H1 (cell line): ENCODE measurements at regions not wholly inside any gene's neighbourhood (a gene's known extent, or its start where the extent isn't known, plus 50 kb on each side); places are given as distances from the start of the nearest gene placed in this dataset.

ENCODE experiments used
- CTCF ChIA-PET: fragments of 300-600 bp; sonication (Branson Sonifier 250); formaldehyde crosslinking; loops from one replicate; lab custom pipeline; 2021; ENCODE audit not compliant: partially characterized antibody; lab: Charles Lee
- POLR2A ChIA-PET: fragments of 300-600 bp; sonication (Branson Sonifier 250); formaldehyde crosslinking; loops from one replicate; lab custom pipeline; 2021; ENCODE audit warnings: inconsistent platforms; ENCODE audit not compliant: partially characterized antibody; lab: Charles Lee
- DNase-seq, 2 experiments: peaks; one replicate each; pipeline versions ENCODE4 v3.0.0 to v3.0.0-alpha.2; 2010 to 2022; ENCODE audit warnings: low spot score in 2 of 2, low read depth in 1 of 2, mixed read lengths in 1 of 2
- FAIRE-seq: peaks from 2 replicates; lab custom pipeline; 2011; peaks lifted over from hg19 to GRCh38; lab: Jason Lieb, UNC
- H2AFZ ChIP-seq: 2 replicates; pipeline ENCODE4 v1.8.1; 2012; ENCODE audit warnings: low read length, inconsistent platforms
- H2AK5ac ChIP-seq: 2 replicates; pipeline ENCODE4 v1.6.1; 2013; ENCODE audit warnings: low read depth, low read length
- H2BK120ac ChIP-seq: replicated peaks from 2 replicates; pipeline ENCODE3; 2013; ENCODE audit warnings: low read depth, low read length, inconsistent platforms
- H2BK12ac ChIP-seq: 2 replicates; pipeline ENCODE4 v1.6.1; 2013; ENCODE audit warnings: low read depth, low read length
- H2BK15ac ChIP-seq: 2 replicates; pipeline ENCODE4 v1.6.1; 2013; ENCODE audit warnings: low read length
- H2BK20ac ChIP-seq: 2 replicates; pipeline ENCODE4 v1.6.1; 2013; ENCODE audit warnings: low read length
- H2BK5ac ChIP-seq: 2 replicates; pipeline ENCODE4 v1.6.1; 2013; ENCODE audit warnings: low read depth, low read length
- H3K14ac ChIP-seq: 2 replicates; pipeline ENCODE4 v1.6.1; 2013; ENCODE audit warnings: inconsistent platforms; ENCODE audit not compliant: insufficient read length
- H3K18ac ChIP-seq: 2 replicates; pipeline ENCODE4 v1.6.1; 2013; ENCODE audit warnings: low read length; ENCODE audit errors: extremely low read depth
- H3K23ac ChIP-seq: 2 replicates; pipeline ENCODE4 v1.6.1; 2013; ENCODE audit warnings: inconsistent platforms; ENCODE audit not compliant: insufficient read length
- H3K23me2 ChIP-seq: 2 replicates; pipeline ENCODE4 v1.6.1; 2013; ENCODE audit warnings: low read depth, low read length
- H3K27ac ChIP-seq: 2 replicates; pipeline ENCODE4 v1.6.1; 2011; ENCODE audit warnings: low read depth, low read length, inconsistent platforms
- H3K27me3 ChIP-seq, 4 experiments: replicated peaks in 1 of 4; 1 replicate in 1 of 4; 2 replicates in 3 of 4; pipeline versions ENCODE4 v1.6.1 to v1.8.1; 2011 to 2013; ENCODE audit warnings: low read length in 3 of 4, mild to moderate bottlenecking in 3 of 4, inconsistent platforms in 2 of 4, mixed read lengths in 2 of 4, moderate library complexity in 1 of 4; ENCODE audit not compliant: control insufficient read depth in 3 of 4, insufficient read depth in 3 of 4; ENCODE audit errors: extremely low read depth in 1 of 4
- H3K36me3 ChIP-seq, 4 experiments: 2 replicates each; pipeline versions ENCODE4 v1.6.1 to v1.8.1; 2011 to 2013; ENCODE audit warnings: mild to moderate bottlenecking in 4 of 4, low read length in 3 of 4, moderate library complexity in 2 of 4, control low read depth in 1 of 4, inconsistent platforms in 1 of 4; ENCODE audit not compliant: insufficient read depth in 4 of 4, control insufficient read depth in 2 of 4
- H3K4ac ChIP-seq: replicated peaks from 2 replicates; pipeline ENCODE3; 2013; ENCODE audit warnings: low read length, low read depth, mixed read lengths, inconsistent platforms; ENCODE audit not compliant: insufficient read length
- H3K4me1 ChIP-seq, 4 experiments: replicated peaks in 1 of 4; 1 replicate in 1 of 4; 2 replicates in 3 of 4; pipeline versions ENCODE4 v1.6.1 to v1.8.1; 2011 to 2013; ENCODE audit warnings: low read length in 3 of 4, inconsistent platforms in 2 of 4, mixed read lengths in 1 of 4; ENCODE audit not compliant: insufficient read depth in 4 of 4, control insufficient read depth in 3 of 4
- H3K4me2 ChIP-seq, 2 experiments: 2 replicates each; pipeline versions ENCODE4 v1.6.1 to v1.8.1; 2011 to 2013; ENCODE audit warnings: low read depth in 2 of 2, low read length in 2 of 2, control low read depth in 1 of 2, inconsistent platforms in 1 of 2, mild to moderate bottlenecking in 1 of 2; ENCODE audit not compliant: insufficient read depth in 1 of 2
- H3K4me3 ChIP-seq, 4 experiments: fragments of 200-600, 300-600 bp in 1 of 4; sonication (generic), shearing (Covaris generic), sonication (Bioruptor Twin) in 1 of 4; 2 replicates each; pipeline versions ENCODE4 v1.5.1 to v1.8.1; 2011 to 2016; ENCODE audit warnings: low read length in 4 of 4, low read depth in 3 of 4, control low read depth in 2 of 4, inconsistent platforms in 2 of 4, mild to moderate bottlenecking in 2 of 4, mixed read lengths in 1 of 4, moderate library complexity in 1 of 4; ENCODE audit not compliant: insufficient read depth in 2 of 4; ENCODE audit errors: extremely low read depth in 1 of 4
- H3K56ac ChIP-seq: replicated peaks from 2 replicates; pipeline ENCODE3; 2013; ENCODE audit warnings: low read depth, mild to moderate bottlenecking, mixed read lengths, low read length, inconsistent platforms; ENCODE audit not compliant: insufficient read length
- H3K79me1 ChIP-seq: 2 replicates; pipeline ENCODE4 v1.6.1; 2013; ENCODE audit warnings: low read depth, low read length, control low read depth
- H3K79me2 ChIP-seq, 2 experiments: 2 replicates each; pipeline versions ENCODE4 v1.6.1 to v1.8.1; 2012 to 2013; ENCODE audit warnings: low read length in 2 of 2, mild to moderate bottlenecking in 2 of 2, inconsistent platforms in 1 of 2; ENCODE audit not compliant: insufficient read depth in 2 of 2, control insufficient read depth in 1 of 2
- H3K9ac ChIP-seq, 4 experiments: replicated peaks in 1 of 4; 1 replicate in 1 of 4; 2 replicates in 3 of 4; pipeline versions ENCODE4 v1.6.1 to v1.8.1; 2011 to 2013; ENCODE audit warnings: low read depth in 3 of 4, low read length in 3 of 4, control low read depth in 2 of 4, mild to moderate bottlenecking in 2 of 4, moderate library complexity in 2 of 4, inconsistent platforms in 1 of 4; ENCODE audit errors: extremely low read depth in 1 of 4
- H3K9me3 ChIP-seq, 2 experiments: 2 replicates each; pipeline versions ENCODE4 v1.6.1 to v1.8.1; 2012 to 2013; ENCODE audit warnings: mild to moderate bottlenecking in 2 of 2, moderate library complexity in 2 of 2, control low read depth in 1 of 2, inconsistent platforms in 1 of 2, low read depth in 1 of 2, low read length in 1 of 2, mixed read lengths in 1 of 2; ENCODE audit not compliant: insufficient read depth in 2 of 2
- H4K20me1 ChIP-seq, 2 experiments: replicated peaks in 1 of 2; 2 replicates each; pipeline versions ENCODE3 to v1.8.1; 2011 to 2013; ENCODE audit warnings: inconsistent platforms in 2 of 2, low read length in 2 of 2, mild to moderate bottlenecking in 1 of 2; ENCODE audit not compliant: insufficient read depth in 2 of 2, control insufficient read depth in 1 of 2
- H4K5ac ChIP-seq: 2 replicates; pipeline ENCODE4 v1.6.1; 2013; ENCODE audit warnings: low read length, low read depth, mixed read lengths, inconsistent platforms; ENCODE audit not compliant: insufficient read length
- H4K8ac ChIP-seq: 2 replicates; pipeline ENCODE4 v1.8.0; 2013; ENCODE audit warnings: mild to moderate bottlenecking, moderate library complexity, low read length, inconsistent platforms; ENCODE audit not compliant: insufficient read depth; ENCODE audit errors: extremely low read depth
- H4K91ac ChIP-seq: replicated peaks from 2 replicates; pipeline ENCODE3; 2013; ENCODE audit warnings: low read length, mixed read lengths, inconsistent platforms; ENCODE audit not compliant: insufficient read length
- CHD1 ChIP-seq: IDR thresholded peaks from 2 replicates; pipeline ENCODE4 v1.6.1; 2012; ENCODE audit warnings: low read depth, low read length, improper control_type of control experiment
- CHD2 ChIP-seq: IDR thresholded peaks from 2 replicates; pipeline ENCODE4 v1.6.1; 2012; ENCODE audit warnings: low read length, improper control_type of control experiment
- FOSL1 ChIP-seq: IDR thresholded peaks from 2 replicates; pipeline ENCODE4 v1.6.1; 2011; ENCODE audit warnings: mild to moderate bottlenecking, low read depth, low read length, moderate library complexity; ENCODE audit not compliant: insufficient read depth
- GTF2F1 ChIP-seq: IDR thresholded peaks from 2 replicates; pipeline ENCODE4 v1.6.1; 2012; ENCODE audit warnings: low read depth, low read length, improper control_type of control experiment, borderline replicate concordance
- JUN ChIP-seq: IDR thresholded peaks from 2 replicates; pipeline ENCODE4 v1.6.1; 2011; ENCODE audit warnings: low read depth, mild to moderate bottlenecking, improper control_type of control experiment, low read length
- KDM1A ChIP-seq: fragments of 200-600, 300-600 bp; sonication (generic); IDR thresholded peaks from 2 replicates; pipeline ENCODE4 v1.7.1; 2016; ENCODE audit warnings: mild to moderate bottlenecking, low read length, borderline replicate concordance
- KDM5A ChIP-seq: fragments of 200-600 bp; IDR thresholded peaks from 2 replicates; pipeline ENCODE4 v1.7.1; 2012; ENCODE audit warnings: mild to moderate bottlenecking, low read length, inconsistent platforms, mixed read lengths
- MAFK ChIP-seq: IDR thresholded peaks from 2 replicates; pipeline ENCODE4 v1.6.1; 2012; ENCODE audit warnings: low read depth, mild to moderate bottlenecking, improper control_type of control experiment, low read length
- POLR2A ChIP-seq, 2 experiments: IDR thresholded peaks; 1 replicate in 1 of 2; 2 replicates in 1 of 2; pipeline ENCODE4 v1.6.1; 2011; ENCODE audit warnings: low read depth in 2 of 2, low read length in 2 of 2, mild to moderate bottlenecking in 2 of 2; ENCODE audit errors: control extremely low read depth in 1 of 2
- POLR2AphosphoS5 ChIP-seq: IDR thresholded peaks from 2 replicates; pipeline ENCODE4 v1.6.1; 2011; ENCODE audit warnings: low read depth, low read length
- RFX5 ChIP-seq: IDR thresholded peaks from 2 replicates; pipeline ENCODE4 v1.6.1; 2011; ENCODE audit warnings: low read depth, low read length, improper control_type of control experiment, borderline replicate concordance
- SAP30 ChIP-seq: fragments of 300-600 bp; sonication (generic); IDR thresholded peaks from 2 replicates; pipeline ENCODE4 v1.7.1; 2012; ENCODE audit warnings: low read length, moderate library complexity, mild to moderate bottlenecking, inconsistent platforms; ENCODE audit not compliant: insufficient read depth, insufficient replicate concordance
- TBP ChIP-seq: IDR thresholded peaks from 2 replicates; pipeline ENCODE4 v1.6.1; 2011; ENCODE audit warnings: low read depth, low read length, improper control_type of control experiment
- TCF12 ChIP-seq: IDR thresholded peaks from 2 replicates; pipeline ENCODE4 v1.6.1; 2011; ENCODE audit warnings: low read depth, mild to moderate bottlenecking, low read length
- USF2 ChIP-seq: IDR thresholded peaks from 2 replicates; pipeline ENCODE4 v1.6.1; 2011; ENCODE audit warnings: low read length, improper control_type of control experiment
- WGBS, 2 experiments: shearing (Covaris generic) in 1 of 2; methylation state at CpG; one replicate each; pipeline versions ENCODE4 v1.1.6 to v1.1.7; 2013 to 2015; ENCODE audit warnings: low lambda C conversion rate in 2 of 2, mixed read lengths in 2 of 2, inconsistent platforms in 1 of 2, low coverage in 1 of 2, missing lambda C conversion rate in 1 of 2; ENCODE audit not compliant: insufficient replicate concordance in 2 of 2, insufficient coverage in 1 of 2, insufficient read length in 1 of 2; ENCODE audit errors: extremely low coverage in 1 of 2, missing lambda C conversion rate in 1 of 2; 5-methylcytosine and 5-hydroxymethylcytosine counted together

GRCh38 chr6:113619077-113619476 is 238.1 kb upstream of the MARCKS start:
- H3K36me3 ChIP-seq: no peaks in the 10 kb centered on the region
- H3K56ac ChIP-seq: no peak overlapping the region
- no peak overlapping the region for H4K91ac ChIP-seq
- H2AFZ ChIP-seq: no peak overlapping the region
- no peak overlapping the region for H3K9ac ChIP-seq
- no peak overlapping the region for H3K14ac ChIP-seq
- no peak overlapping the region for H3K27ac ChIP-seq
- no peaks in the 10 kb centered on the region for H3K23me2 ChIP-seq
- no peak overlapping the region for H3K4me2 ChIP-seq
- FAIRE-seq (no peak), DNase-seq (no peak)
- ChIA-PET POLR2A (interaction anchor here (1.7 kb wide), 1 partner anchor 240 kb away, joined by 4 read pairs; no protein-coding TSS in a partner anchor), CTCF (interaction anchor here (1.6 to 1.8 kb wide), 2 partner anchors 19 to 129 kb away, joined by 3 to 6 read pairs; no protein-coding TSS in a partner anchor)
- H3K4ac ChIP-seq: no peak overlapping the region
- no peak overlapping the region for H2BK120ac ChIP-seq
- no peaks in the 10 kb centered on the region for H3K27me3 ChIP-seq
- H3K23ac ChIP-seq: no peak overlapping the region
- no peaks in the 10 kb centered on the region for H3K79me1 ChIP-seq
- H3K18ac ChIP-seq: no peak overlapping the region
- H3K4me1 ChIP-seq: peaks cover 0 to 2% (median 0%) of the 10 kb centered on the region in 4 experiments; a peak in 1 of 7 replicates
- no peak overlapping the region for H2BK5ac ChIP-seq
- no peaks in the 10 kb centered on the region for H4K20me1 ChIP-seq
- 93% methylated on average over 4 of the region's 4 CpGs; no CpG with 5 or more reads in 1 of the 2 experiments for WGBS, 2 experiments
- H3K79me2 ChIP-seq: no peaks in the 10 kb centered on the region
- H2BK12ac ChIP-seq: no peak overlapping the region
- no peak overlapping the region for H2AK5ac ChIP-seq
- no peak overlapping the region for H4K8ac ChIP-seq
- no peak overlapping the region for H2BK20ac ChIP-seq
- no peak overlapping the region for H3K4me3 ChIP-seq
- no peaks in the 10 kb centered on the region for H3K9me3 ChIP-seq
- H4K5ac ChIP-seq: no peak overlapping the region
- H2BK15ac ChIP-seq: no peak overlapping the region
- no peak for TF ChIP-seq TBP
- no peak for TF ChIP-seq CHD1
- no peak for TF ChIP-seq KDM5A
- TF ChIP-seq USF2: no peak
- TF ChIP-seq POLR2AphosphoS5: no peak
- TF ChIP-seq MAFK: no peak
- no peak for TF ChIP-seq TCF12
- TF ChIP-seq RFX5: no peak
- no peak for TF ChIP-seq SAP30
- TF ChIP-seq CHD2: no peak
- TF ChIP-seq FOSL1: no peak
- no peak for TF ChIP-seq KDM1A
- no peak for TF ChIP-seq POLR2A (IDR thresholded peaks at IDR 0.05; ENCODE audit: control extremely low read depth in 1 of 2, low read depth in 2 of 2, low read length in 2 of 2)
- no peak for TF ChIP-seq GTF2F1
- TF ChIP-seq JUN: no peak
